NCI-H146 (cell line): ENCODE measurements at regions not wholly inside any gene's neighbourhood (a gene's known extent, or its start where the extent isn't known, plus 50 kb on each side); places are given as distances from the start of the nearest gene placed in this dataset.

Source experiments
- DNase-seq: peaks from one replicate; lab custom pipeline; 2025; lab: John Stamatoyannopoulos, UW

DNA sequence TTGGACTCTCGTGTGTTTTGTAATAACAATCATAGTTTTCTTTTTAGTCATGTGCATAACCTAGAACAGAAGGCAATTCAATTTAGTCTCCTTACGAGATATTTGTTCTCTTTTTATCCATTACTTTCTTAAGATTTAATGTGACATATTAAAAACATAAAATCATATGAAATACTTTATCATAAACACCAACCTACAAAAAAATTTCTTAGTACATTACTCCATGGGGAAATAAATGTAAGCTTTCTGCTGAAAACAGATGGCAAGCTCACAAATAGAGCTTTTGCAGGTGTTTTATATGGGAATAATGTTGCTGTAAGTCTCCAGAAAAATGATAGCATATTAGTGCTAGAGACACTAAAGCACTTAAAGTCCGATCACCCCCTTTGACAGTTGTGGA, 1035.2 kb upstream of the ARRDC3 start:
- DNase-seq, result no peak

DNA sequence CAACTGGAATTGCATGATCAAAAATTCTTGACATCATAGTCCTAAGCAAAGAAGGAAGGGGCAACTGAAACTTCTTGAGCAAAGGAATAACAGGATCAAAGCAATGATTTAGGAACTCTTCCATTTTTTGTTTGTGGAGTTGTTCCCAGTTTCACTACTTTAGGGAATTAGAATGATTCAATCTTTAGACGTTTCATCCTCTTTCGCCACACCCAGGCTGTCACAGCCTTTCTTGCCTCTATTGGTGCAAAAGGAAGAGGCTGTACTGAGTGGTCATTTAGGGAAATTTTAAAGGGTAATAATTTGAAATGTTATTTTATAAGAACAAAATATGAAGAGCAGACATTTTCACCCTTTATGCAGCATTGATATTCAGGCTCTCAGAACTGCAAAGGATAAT, 1026.0 kb upstream of the ARRDC3 start:
- no peak for DNase-seq

DNA sequence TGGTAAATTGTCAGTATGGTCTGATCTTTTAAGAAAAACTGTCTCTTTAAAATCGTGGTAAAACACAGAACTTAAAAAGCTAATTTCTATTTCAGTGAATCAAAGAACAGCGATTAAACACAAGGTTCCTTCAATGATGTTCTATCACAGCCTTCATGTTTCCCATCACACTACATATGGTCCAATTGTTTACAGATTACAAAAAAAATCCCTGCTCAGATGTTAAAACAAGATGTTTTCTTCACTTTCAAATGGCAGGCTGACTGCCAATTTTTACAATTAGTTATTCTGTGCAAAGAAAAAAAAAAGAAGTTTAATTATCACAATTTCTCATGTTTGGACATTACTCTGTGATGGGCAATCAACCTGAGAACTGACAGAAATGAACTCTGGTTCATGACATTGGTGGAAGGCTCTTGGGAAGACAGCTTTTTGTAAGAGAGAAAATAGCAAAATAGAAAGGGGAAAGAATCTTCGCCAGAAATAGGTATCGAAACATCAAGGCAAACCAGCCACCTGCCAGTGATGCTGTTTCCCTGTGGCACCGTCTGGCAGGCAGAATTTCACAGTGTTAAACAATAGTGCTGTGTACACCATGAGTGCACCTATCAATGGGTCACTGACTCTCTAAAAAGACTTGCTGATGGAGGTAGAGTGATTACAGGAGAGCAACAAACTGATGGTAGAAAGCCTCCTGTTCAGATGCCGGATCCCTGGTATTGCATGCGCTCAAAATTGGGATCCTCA, 1020.0 kb upstream of the ARRDC3 start:
- peak; percentile 68 for DNase-seq

GRCh38 chr5:92402045-92402444, 1018.9 kb upstream of the ARRDC3 start:
- no peak for DNase-seq

DNA sequence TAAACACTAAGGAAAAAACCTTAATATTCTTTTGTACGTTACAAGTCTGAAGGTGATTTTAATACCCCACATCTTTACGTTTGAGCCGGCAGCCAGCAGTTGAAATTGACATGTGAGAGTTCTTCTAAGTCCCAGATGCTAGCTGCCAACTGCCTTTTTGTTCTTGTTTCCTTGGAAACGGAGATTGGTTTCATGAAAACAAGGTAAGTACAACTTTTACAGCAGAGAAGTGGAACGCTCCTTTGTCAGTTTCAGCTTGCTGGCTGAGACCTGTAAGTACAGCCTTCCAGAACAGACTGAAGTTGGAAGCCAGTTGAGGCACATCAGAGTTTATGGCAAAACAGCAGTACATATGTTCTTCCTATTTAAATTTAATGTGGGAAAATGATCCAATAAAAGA, 1018.4 kb upstream of the ARRDC3 start:
- DNase-seq, result peak; percentile 55

- no peak for DNase-seq
These were observed 1011.8 kb upstream of the ARRDC3 start for GRCh38 chr5:92394936-92395335.

- DNase-seq, result no peak
These were observed 1007.5 kb upstream of the ARRDC3 start for GRCh38 chr5:92390657-92391056.

GRCh38 chr5:92380069-92380770, 997.1 kb upstream of the ARRDC3 start:
- no peak for DNase-seq

DNA sequence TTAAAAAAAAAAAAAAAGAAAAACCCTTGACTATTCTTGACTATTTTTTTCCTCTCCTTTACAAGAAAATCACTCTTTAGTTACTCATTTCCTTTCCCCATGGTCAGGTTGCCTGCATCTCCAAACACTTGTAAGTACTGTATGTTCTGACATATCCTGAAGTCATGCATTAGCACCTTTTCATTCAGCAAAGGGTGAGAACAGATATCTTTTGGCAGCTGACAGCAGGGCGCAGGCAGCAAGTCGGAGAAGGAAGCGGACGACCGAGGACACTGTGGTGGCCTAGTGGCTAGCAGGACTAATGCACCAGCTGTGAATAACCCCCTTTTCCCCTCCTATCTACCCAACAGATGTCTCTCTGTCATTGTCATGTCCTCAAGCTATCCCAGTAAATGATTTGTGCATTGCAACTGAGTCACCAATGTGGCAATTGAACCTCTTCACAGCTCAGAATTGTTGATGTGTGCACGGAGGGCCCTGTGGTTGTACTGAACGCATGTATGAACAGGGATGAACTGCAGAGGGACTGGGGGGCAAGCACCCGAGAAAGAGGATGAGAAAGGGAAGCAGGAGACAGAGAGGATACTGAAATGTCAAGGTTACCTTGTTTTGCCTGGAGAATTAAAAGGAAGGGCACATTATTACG, 996.0 kb upstream of the ARRDC3 start:
- DNase-seq, result no peak

- DNase-seq, result no peak
These were observed 991.7 kb upstream of the ARRDC3 start for GRCh38 chr5:92374859-92375258.

DNA sequence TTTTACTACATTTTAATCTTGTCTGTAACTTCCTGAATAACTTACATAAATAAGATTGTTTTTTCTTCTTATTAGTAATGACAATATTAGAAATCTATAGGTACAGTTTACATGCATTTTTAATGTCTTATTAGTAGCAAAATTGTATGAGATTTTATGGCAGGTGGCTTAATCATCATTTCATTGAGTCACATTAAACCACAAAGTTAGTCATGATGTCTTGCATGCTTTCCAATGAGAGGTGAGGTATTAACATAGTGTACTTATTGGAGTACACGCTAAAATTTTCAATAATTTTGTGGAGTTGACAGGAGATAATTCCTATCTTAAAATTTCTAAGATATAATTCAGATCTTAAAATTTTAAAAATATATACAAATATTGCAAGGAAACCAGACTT, 989.6 kb upstream of the ARRDC3 start:
- DNase-seq, result no peak

GRCh38 chr5:92371889-92372235, 988.7 kb upstream of the ARRDC3 start:
- DNase-seq, result no peak

DNA sequence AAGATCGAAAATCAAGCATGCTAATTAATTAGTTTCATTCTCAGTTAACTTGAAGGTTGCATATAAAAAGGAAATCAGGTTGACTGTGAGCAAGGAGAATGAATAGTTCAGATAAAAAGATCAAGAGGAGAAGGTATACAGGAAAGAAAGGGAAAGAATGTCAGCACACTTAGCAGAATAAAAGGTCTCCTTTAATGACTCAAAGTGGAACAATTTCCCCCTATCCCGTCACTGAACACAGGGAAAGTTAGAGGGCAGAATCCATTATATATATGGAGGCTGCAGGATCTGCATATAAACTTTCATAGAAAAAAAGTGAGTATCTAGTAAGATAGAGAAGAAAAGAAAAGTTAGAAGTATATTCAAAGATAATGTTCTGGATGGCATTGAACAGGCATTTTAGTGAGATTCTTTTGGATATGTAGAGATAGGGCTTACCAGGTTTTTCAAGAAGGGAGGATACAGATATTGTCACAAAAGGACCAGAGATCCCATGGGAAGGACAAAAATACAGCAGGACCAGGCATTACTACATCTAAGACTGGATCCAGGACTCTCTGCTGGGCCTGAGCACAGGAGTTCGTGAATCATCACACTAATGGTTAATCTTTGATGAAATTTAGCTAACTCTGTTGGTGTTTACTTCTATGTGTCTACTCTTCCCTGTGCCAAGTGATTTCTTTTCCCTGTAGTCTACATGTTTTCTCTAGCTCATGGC, 988.2 kb upstream of the ARRDC3 start:
- DNase-seq, result no peak

DNA sequence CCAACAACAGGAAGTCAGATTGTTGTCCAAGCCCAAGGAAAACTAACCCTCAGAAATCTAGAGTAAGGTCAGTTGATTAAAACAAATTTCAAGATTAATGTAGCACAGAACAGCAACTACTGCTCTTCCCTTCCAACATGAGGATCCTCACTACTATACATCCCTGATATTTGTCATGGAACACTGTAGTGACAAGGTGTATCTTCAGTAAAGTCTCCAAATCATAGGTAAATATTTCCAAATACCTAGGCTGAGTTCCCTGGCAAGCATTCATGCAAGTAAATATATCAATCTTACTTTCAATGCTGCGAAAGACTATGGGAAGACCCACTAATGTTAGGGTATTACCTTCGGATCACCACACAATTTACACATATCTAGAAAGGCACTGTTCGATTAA, 986.9 kb upstream of the ARRDC3 start:
- DNase-seq, result no peak

GRCh38 chr5:92369587-92369986, 986.5 kb upstream of the ARRDC3 start:
- no peak for DNase-seq

- no peak for DNase-seq
These were observed 982.0 kb upstream of the ARRDC3 start for GRCh38 chr5:92364986-92365550.

GRCh38 chr5:92353107-92354030, 970.3 kb upstream of the ARRDC3 start:
- DNase-seq, result no peak

GRCh38 chr5:92337772-92338234, 954.7 kb upstream of the ARRDC3 start:
- DNase-seq, result no peak

DNA sequence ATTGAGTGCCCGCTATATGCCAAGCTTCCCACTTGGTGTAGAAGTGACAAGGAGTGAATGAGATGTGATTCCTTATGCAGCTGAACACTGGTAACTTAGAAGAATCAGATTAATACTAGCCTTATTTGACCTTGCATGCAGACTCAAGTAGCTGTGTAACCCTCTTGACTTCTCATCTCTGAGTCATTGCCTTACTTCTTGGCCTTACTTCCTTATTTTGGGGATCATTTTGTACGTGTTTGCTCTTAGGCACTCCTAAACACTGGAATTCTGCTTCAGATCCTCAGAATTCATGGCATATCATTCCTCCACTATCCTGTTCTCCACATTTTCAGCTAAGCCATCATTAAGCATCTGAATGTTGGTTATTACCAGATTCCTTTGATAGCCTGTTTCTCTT, 948.9 kb upstream of the ARRDC3 start:
- DNase-seq, result no peak

- DNase-seq, result no peak
These were observed 947.2 kb upstream of the ARRDC3 start for GRCh38 chr5:92330365-92330764.

DNA sequence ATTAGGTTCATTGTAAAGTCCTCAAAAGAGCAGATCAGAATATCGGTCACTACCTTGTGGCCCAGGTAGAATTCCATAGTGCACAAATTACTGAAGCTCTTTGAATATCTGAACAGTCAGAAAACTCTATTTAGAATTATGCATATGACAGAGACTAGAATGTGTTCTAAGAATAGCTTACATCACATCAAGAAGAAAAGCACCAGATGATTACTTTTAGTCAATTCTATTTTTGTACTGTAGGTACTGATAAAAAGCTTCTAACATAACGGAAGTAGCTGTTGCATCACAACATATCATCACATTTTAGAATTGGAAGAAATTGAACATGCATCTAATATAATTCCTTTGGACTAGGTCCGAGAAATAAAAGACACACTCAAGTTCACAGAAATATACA, 946.6 kb upstream of the ARRDC3 start:
- no peak for DNase-seq
